ENCODE measurements at regions not wholly inside any gene's neighbourhood (a gene's known extent, or its start where the extent isn't known, plus 50 kb on each side); places are given as distances from the start of the nearest gene placed in this dataset.
"Not testable (repeated sequence)": the region's sequence is repeated elsewhere in the genome, so short reads cannot be mapped to it uniquely, and the experiment has no call there.

GRCh38 chr9:65430221-65430620, 145.2 kb upstream of the FOXD4L5 start:
- H3K36me3 Mint-ChIP-seq, result no peaks in the 10 kb centered on the region
- peaks cover 20 to 25% (median 25%) of the 10 kb centered on the region in 3 donors for H3K9me3 Mint-ChIP-seq
- no peaks in the 10 kb centered on the region for H3K36me3 ChIP-seq (ENCODE audit: control insufficient read depth in 2 of 2, extremely low read depth in 1 of 2, insufficient read depth in 1 of 2, low read length in 1 of 2)
- H3K4me3 ChIP-seq (ENCODE audit: control insufficient read depth in 1 of 2, extremely low read depth in 1 of 2, low read length in 1 of 2), result no peak overlapping the region
- H3K27me3 ChIP-seq (replicated peaks in 1 of 2; ENCODE audit: control insufficient read depth in 2 of 2, extremely low read depth in 1 of 2, insufficient read depth in 2 of 2, low read length in 1 of 2), result no peaks in the 10 kb centered on the region
- H3K4me1 ChIP-seq (ENCODE audit: control insufficient read depth in 1 of 2, extremely low read depth in 1 of 2, insufficient read depth in 2 of 2, low read length in 2 of 2), result no peaks in the 10 kb centered on the region
- POLR2A ChIA-PET, result no interaction called here
- H3K4me1 Mint-ChIP-seq, result peaks cover 0 to 5% (median 0%) of the 10 kb centered on the region in 3 donors
- DNase-seq, result no peak
- 71% methylated on average over 7 of the region's 7 CpGs for WGBS (ENCODE audit: insufficient coverage)
- no peak overlapping the region for H3K27ac Mint-ChIP-seq
- no peak overlapping the region for H3K27ac ChIP-seq (ENCODE audit: low read length)
- no peak overlapping the region for H3K4me3 Mint-ChIP-seq
- no peaks in the 10 kb centered on the region for H3K27me3 Mint-ChIP-seq
- H3K9me3 ChIP-seq, result no peaks in the 10 kb centered on the region
- CTCF ChIA-PET, result interaction anchor here in 1 of 2 donors (1.1 kb wide), 1 partner anchor 24 kb away, joined by 3 read pairs; no protein-coding TSS in a partner anchor
- no peak for ATAC-seq (replicated peaks in 1 of 4)

DNA sequence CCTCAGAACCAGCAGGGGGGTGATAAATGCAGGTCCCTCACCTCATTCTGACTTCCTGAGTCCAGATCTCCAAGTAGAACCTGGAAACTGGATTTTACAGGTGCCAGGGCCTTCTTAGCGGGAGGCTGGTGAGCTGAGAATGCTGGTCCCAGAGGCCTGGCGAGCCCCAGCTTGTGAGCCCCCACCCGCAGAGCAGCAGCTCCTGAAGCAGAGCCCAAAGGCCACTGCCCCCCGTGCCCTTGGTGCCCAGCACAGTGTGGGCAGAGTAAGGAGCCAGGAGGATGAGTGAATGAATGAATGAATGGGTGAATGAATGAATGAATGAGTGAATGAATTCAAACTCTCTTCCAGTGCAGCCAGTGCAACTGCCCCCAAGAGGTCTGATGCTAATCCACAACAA, 142.4 kb upstream of the FOXD4L5 start:
- DNase-seq; CTCF ChIA-PET; H3K36me3 ChIP-seq (ENCODE audit: control insufficient read depth in 2 of 2, extremely low read depth in 1 of 2, insufficient read depth in 1 of 2, low read length in 1 of 2); H3K27ac ChIP-seq (ENCODE audit: low read length); H3K9me3 ChIP-seq; H3K27ac Mint-ChIP-seq; H3K36me3 Mint-ChIP-seq; H3K27me3 ChIP-seq (replicated peaks in 1 of 2; ENCODE audit: control insufficient read depth in 2 of 2, extremely low read depth in 1 of 2, insufficient read depth in 2 of 2, low read length in 1 of 2); H3K27me3 Mint-ChIP-seq; H3K4me1 Mint-ChIP-seq; ATAC-seq (replicated peaks in 1 of 4); H3K4me3 Mint-ChIP-seq; H3K4me1 ChIP-seq (ENCODE audit: control insufficient read depth in 1 of 2, extremely low read depth in 1 of 2, insufficient read depth in 2 of 2, low read length in 2 of 2); POLR2A ChIA-PET; H3K4me3 ChIP-seq (ENCODE audit: control insufficient read depth in 1 of 2, extremely low read depth in 1 of 2, low read length in 1 of 2): not testable (repeated sequence)
- 100% methylated on average over 3 of the region's 4 CpGs for WGBS (ENCODE audit: insufficient coverage)
- peaks cover 20 to 26% (median 20%) of the 10 kb centered on the region in 3 donors for H3K9me3 Mint-ChIP-seq

- H3K27ac ChIP-seq (ENCODE audit: low read length); H3K36me3 Mint-ChIP-seq; H3K27ac Mint-ChIP-seq; H3K27me3 ChIP-seq (replicated peaks in 1 of 2; ENCODE audit: control insufficient read depth in 2 of 2, extremely low read depth in 1 of 2, insufficient read depth in 2 of 2, low read length in 1 of 2); H3K27me3 Mint-ChIP-seq; CTCF ChIA-PET; H3K9me3 ChIP-seq; H3K4me3 ChIP-seq (ENCODE audit: control insufficient read depth in 1 of 2, extremely low read depth in 1 of 2, low read length in 1 of 2); H3K4me1 Mint-ChIP-seq; DNase-seq; H3K4me3 Mint-ChIP-seq; H3K36me3 ChIP-seq (ENCODE audit: control insufficient read depth in 2 of 2, extremely low read depth in 1 of 2, insufficient read depth in 1 of 2, low read length in 1 of 2); H3K4me1 ChIP-seq (ENCODE audit: control insufficient read depth in 1 of 2, extremely low read depth in 1 of 2, insufficient read depth in 2 of 2, low read length in 2 of 2); ATAC-seq (replicated peaks in 1 of 4); POLR2A ChIA-PET: not testable (repeated sequence)
- WGBS (ENCODE audit: insufficient coverage), result 80% methylated on average over 4 of the region's 10 CpGs
- peaks cover 18 to 25% (median 18%) of the 10 kb centered on the region in 3 donors for H3K9me3 Mint-ChIP-seq
Measured at GRCh38 chr9:65426813-65427212, 141.8 kb upstream of the FOXD4L5 start.

GRCh38 chr9:65426231-65426630, 141.2 kb upstream of the FOXD4L5 start:
- no peak for ATAC-seq (replicated peaks in 1 of 4)
- POLR2A ChIA-PET, result no interaction called here
- Mint-ChIP-seq H3K27me3 (no peaks in the 10 kb centered on the region), H3K4me1 (peaks cover 0 to 6% (median 0%) of the 10 kb centered on the region in 3 donors), H3K9me3 (peaks cover 23 to 30% (median 24%) of the 10 kb centered on the region in 3 donors), H3K27ac (no peak overlapping the region), H3K4me3 (no peak overlapping the region), H3K36me3 (no peaks in the 10 kb centered on the region)
- CTCF ChIA-PET, result no interaction called here
- Histone ChIP-seq H3K27ac (ENCODE audit: low read length) (no peak overlapping the region), H3K4me3 (ENCODE audit: control insufficient read depth in 1 of 2, extremely low read depth in 1 of 2, low read length in 1 of 2) (no peak overlapping the region), H3K36me3 (ENCODE audit: control insufficient read depth in 2 of 2, extremely low read depth in 1 of 2, insufficient read depth in 1 of 2, low read length in 1 of 2) (no peaks in the 10 kb centered on the region), H3K4me1 (ENCODE audit: control insufficient read depth in 1 of 2, extremely low read depth in 1 of 2, insufficient read depth in 2 of 2, low read length in 2 of 2) (no peaks in the 10 kb centered on the region), H3K27me3 (replicated peaks in 1 of 2; ENCODE audit: control insufficient read depth in 2 of 2, extremely low read depth in 1 of 2, insufficient read depth in 2 of 2, low read length in 1 of 2) (no peaks in the 10 kb centered on the region), H3K9me3 (no peaks in the 10 kb centered on the region)
- DNase-seq, result no peak
- 84% methylated on average over 8 of the region's 8 CpGs for WGBS (ENCODE audit: insufficient coverage)

DNA sequence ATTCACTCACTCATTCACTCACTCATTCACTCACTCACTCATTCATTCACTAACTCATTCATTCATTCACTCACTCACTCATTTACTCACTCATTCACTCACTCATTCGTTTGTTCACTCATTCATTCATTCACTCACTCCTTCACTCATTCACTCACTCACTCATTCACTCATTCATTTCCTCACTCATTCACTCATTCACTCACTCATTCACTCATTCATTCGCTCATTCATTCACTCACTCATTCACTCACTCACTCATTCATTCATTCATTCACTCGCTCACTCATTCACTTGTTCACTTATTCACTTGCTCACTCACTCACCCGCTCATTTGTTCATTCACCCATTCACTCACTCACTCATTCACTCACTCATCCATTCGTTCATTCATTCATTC, 140.2 kb upstream of the FOXD4L5 start:
- H3K27ac ChIP-seq (ENCODE audit: low read length); H3K36me3 ChIP-seq (ENCODE audit: control insufficient read depth in 2 of 2, extremely low read depth in 1 of 2, insufficient read depth in 1 of 2, low read length in 1 of 2); H3K4me1 Mint-ChIP-seq; H3K4me1 ChIP-seq (ENCODE audit: control insufficient read depth in 1 of 2, extremely low read depth in 1 of 2, insufficient read depth in 2 of 2, low read length in 2 of 2); H3K4me3 Mint-ChIP-seq; H3K9me3 ChIP-seq; H3K36me3 Mint-ChIP-seq; H3K27me3 ChIP-seq (replicated peaks in 1 of 2; ENCODE audit: control insufficient read depth in 2 of 2, extremely low read depth in 1 of 2, insufficient read depth in 2 of 2, low read length in 1 of 2); DNase-seq; H3K27ac Mint-ChIP-seq; POLR2A ChIA-PET; ATAC-seq (replicated peaks in 1 of 4); CTCF ChIA-PET; H3K4me3 ChIP-seq (ENCODE audit: control insufficient read depth in 1 of 2, extremely low read depth in 1 of 2, low read length in 1 of 2); H3K27me3 Mint-ChIP-seq: not testable (repeated sequence)
- 50% methylated on average over 5 of the region's 5 CpGs for whole genome bisulfite sequencing (ENCODE audit: insufficient coverage)
- peaks cover 25 to 33% (median 27%) of the 10 kb centered on the region in 3 donors for H3K9me3 Mint-ChIP-seq

DNA sequence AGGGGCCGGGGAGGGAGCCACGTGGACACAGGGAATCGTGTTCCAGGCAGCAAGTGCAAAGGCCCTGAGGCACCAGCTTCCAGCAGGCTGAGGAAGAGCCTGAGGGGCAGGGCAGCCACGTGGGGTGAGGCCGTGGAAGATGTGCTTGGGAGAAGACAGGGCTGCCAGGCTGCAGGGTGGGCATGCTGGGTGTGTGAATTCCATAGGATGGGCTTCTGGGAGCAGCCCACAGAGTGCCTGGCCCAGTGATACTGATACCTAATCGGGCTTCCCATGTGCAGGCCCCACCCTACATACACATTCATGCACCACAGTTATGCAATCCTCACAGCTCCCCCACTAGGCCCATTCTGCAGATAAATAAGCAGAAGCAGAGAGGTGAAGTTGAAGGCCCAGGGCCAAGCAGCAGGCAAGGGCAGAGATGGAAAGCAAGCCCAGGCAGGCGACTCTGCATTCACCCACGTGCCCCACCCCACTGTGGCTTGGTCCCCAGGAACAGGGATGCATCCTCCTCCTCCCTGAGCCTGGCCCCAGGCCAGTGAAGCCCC, 139.5 kb upstream of the FOXD4L5 start:
- H3K9me3 Mint-ChIP-seq, result peaks cover 27 to 36% (median 28%) of the 10 kb centered on the region in 3 donors
- H3K4me1 ChIP-seq (ENCODE audit: control insufficient read depth in 1 of 2, extremely low read depth in 1 of 2, insufficient read depth in 2 of 2, low read length in 2 of 2); H3K27me3 ChIP-seq (replicated peaks in 1 of 2; ENCODE audit: control insufficient read depth in 2 of 2, extremely low read depth in 1 of 2, insufficient read depth in 2 of 2, low read length in 1 of 2); H3K4me1 Mint-ChIP-seq; H3K36me3 ChIP-seq (ENCODE audit: control insufficient read depth in 2 of 2, extremely low read depth in 1 of 2, insufficient read depth in 1 of 2, low read length in 1 of 2); CTCF ChIA-PET; DNase-seq; H3K4me3 Mint-ChIP-seq; POLR2A ChIA-PET; H3K27ac Mint-ChIP-seq; H3K27ac ChIP-seq (ENCODE audit: low read length); ATAC-seq (replicated peaks in 1 of 4); H3K36me3 Mint-ChIP-seq; H3K27me3 Mint-ChIP-seq; H3K9me3 ChIP-seq; H3K4me3 ChIP-seq (ENCODE audit: control insufficient read depth in 1 of 2, extremely low read depth in 1 of 2, low read length in 1 of 2): not testable (repeated sequence)
- WGBS (ENCODE audit: insufficient coverage), result 81% methylated on average over 5 of the region's 8 CpGs

Measured in T-cell (primary cell).